Lower leg skin (tissue), 4 donors: ENCODE measurements at regions not wholly inside any gene's neighbourhood (a gene's known extent, or its start where the extent isn't known, plus 50 kb on each side); places are given as distances from the start of the nearest gene placed in this dataset.
"Not testable (repeated sequence)": the region's sequence is repeated elsewhere in the genome, so short reads cannot be mapped to it uniquely, and the experiment has no call there.

Experiments
- DNase-seq, 2 donors: peaks; one replicate each; pipeline ENCODE4 v3.0.0-alpha.2; 2019; ENCODE audit warnings: low spot score in 2 of 2
- H3K4me3 ChIP-seq: fragments of 200-600 bp; sonication (generic); 2 replicates; pipeline ENCODE4 v1.5.1; 2017; ENCODE audit warnings: mild to moderate bottlenecking, low read depth; ENCODE audit not compliant: poor library complexity, severe bottlenecking
- CTCF ChIP-seq, 3 donors: fragments of 450-650 bp; IDR thresholded peaks; one replicate each; pipeline ENCODE4 v1.5.1; 2016; ENCODE audit warnings: antibody characterized with exemption in 3 of 3, mild to moderate bottlenecking in 3 of 3, moderate library complexity in 2 of 3
- POLR2A ChIP-seq, 2 donors: fragments of 450-650 bp; IDR thresholded peaks; one replicate each; pipeline ENCODE4 v1.6.1; 2016 to 2017; ENCODE audit warnings: antibody characterized with exemption in 2 of 2, mild to moderate bottlenecking in 1 of 2, moderate library complexity in 1 of 2
- WGBS, 2 donors: methylation state at CpG; one replicate each; pipeline ENCODE4 v1.1.5; 2018; 5-methylcytosine and 5-hydroxymethylcytosine counted together
- intact Hi-C: fragments of 100-400 bp; cut with DNase I; formaldehyde crosslinking; loops from one replicate; pipeline ENCODE4 v1.15.0; 2023; ENCODE audit warnings: low total_unique reads

- TF ChIP-seq POLR2A (IDR thresholded peaks at IDR 0.05) (no peak), CTCF (IDR thresholded peaks at IDR 0.05) (no peak)
- WGBS, 2 donors = 86 to 93% methylated on average over 7 of the region's 7 CpGs
- intact Hi-C loops = no loop called here
- H3K4me3 ChIP-seq = no peak overlapping the region
- DNase-seq = no peak
These were observed 646.3 kb upstream of the DPP6 start for GRCh38 chr7:153405704-153406485.

GRCh38 chr7:153406486-153406872 is 645.7 kb upstream of the DPP6 start:
- H3K4me3 ChIP-seq = no peak overlapping the region
- intact Hi-C loops = no loop called here
- 75 to 80% methylated on average over 6 of the region's 6 CpGs for WGBS, 2 donors
- TF ChIP-seq POLR2A (IDR thresholded peaks at IDR 0.05) (no peak), CTCF (IDR thresholded peaks at IDR 0.05) (no peak)
- DNase-seq = no peak

- DNase-seq = peak in 1 of 2 donors; percentile 17
- no peak overlapping the region for H3K4me3 ChIP-seq
- intact Hi-C loops = no loop called here
- TF ChIP-seq CTCF (IDR thresholded peaks at IDR 0.05) (no peak), POLR2A (IDR thresholded peaks at IDR 0.05) (no peak)
- 88 to 91% methylated on average over 4 of the region's 4 CpGs for WGBS, 2 donors
These were observed 644.7 kb upstream of the DPP6 start for GRCh38 chr7:153407291-153408046.

- H3K4me3 ChIP-seq = no peak overlapping the region
- peak in 1 of 2 donors; percentile 7 for DNase-seq
- TF ChIP-seq CTCF (IDR thresholded peaks at IDR 0.05) (no peak), POLR2A (IDR thresholded peaks at IDR 0.05) (no peak)
- intact Hi-C loops = no loop called here
- 77 to 78% methylated on average over 3 of the region's 3 CpGs for WGBS, 2 donors
These were observed 643.5 kb upstream of the DPP6 start for GRCh38 chr7:153408360-153409335.

- 89 to 93% methylated on average over 10 of the region's 10 CpGs for WGBS, 2 donors
- peak in 1 of 2 donors; percentile 50 for DNase-seq
- H3K4me3 ChIP-seq, intact Hi-C loops: not testable (repeated sequence)
These were observed 642.4 kb upstream of the DPP6 start for GRCh38 chr7:153409567-153410342.

GRCh38 chr7:153410997-153411642 is 641.1 kb upstream of the DPP6 start:
- 88 to 94% methylated on average over 18 of the region's 18 CpGs for WGBS, 2 donors
- intact Hi-C loops = not testable (repeated sequence)
- peak overlapping the region; percentile 18 for H3K4me3 ChIP-seq
- DNase-seq = peak in 1 of 2 donors; percentile 49

GRCh38 chr7:153412114-153412823 is 639.9 kb upstream of the DPP6 start:
- intact Hi-C loops = not testable (repeated sequence)
- WGBS, 2 donors = 94 to 97% methylated on average over 23 to 25 of the region's 26 CpGs
- peak in 1 of 2 donors; percentile 69 for DNase-seq
- H3K4me3 ChIP-seq = peak overlapping the region; percentile 12

GRCh38 chr7:153412824-153413198 is 639.4 kb upstream of the DPP6 start:
- intact Hi-C loops, H3K4me3 ChIP-seq: not testable (repeated sequence)
- DNase-seq = peak in 1 of 2 donors; percentile 63
- WGBS, 2 donors = 88 to 92% methylated on average over 16 of the region's 16 CpGs
